ENCODE measurements at regions not wholly inside any gene's neighbourhood (a gene's known extent, or its start where the extent isn't known, plus 50 kb on each side); places are given as distances from the start of the nearest gene placed in this dataset.

GRCh38 chr14:101241807-101242278 is 319.5 kb upstream of the DIO3 start:
- TF ChIP-seq CTCF (conservative IDR thresholded peaks at IDR 0.05; ENCODE audit: low read depth, low read length): no peak
- TF ChIP-seq EZH2 (IDR thresholded peaks at IDR 0.05; ENCODE audit: borderline replicate concordance, low read depth, low read length, poor library complexity, severe bottlenecking): no peak

Data from A673 (cell line).